BE2C (cell line): ENCODE measurements at regions not wholly inside any gene's neighbourhood (a gene's known extent, or its start where the extent isn't known, plus 50 kb on each side); places are given as distances from the start of the nearest gene placed in this dataset.

Experiments
- DNase-seq: peaks from one replicate; pipeline ENCODE4 v3.0.0-alpha.2; 2020
- H3K27me3 ChIP-seq: fragments of 250-450 bp; sonication (Bioruptor Pico); 2 replicates; pipeline ENCODE4 v1.5.1; 2020; ENCODE audit warnings: mild to moderate bottlenecking
- H3K36me3 ChIP-seq: fragments of 250-450 bp; sonication (Bioruptor Pico); 2 replicates; pipeline ENCODE4 v1.5.1; 2020; ENCODE audit warnings: mild to moderate bottlenecking
- H3K4me1 ChIP-seq: fragments of 250-450 bp; sonication (Bioruptor Pico); 2 replicates; pipeline ENCODE4 v1.5.1; 2020
- H3K4me3 ChIP-seq: 2 replicates; pipeline ENCODE4 v1.5.1; 2011; ENCODE audit warnings: low read depth, low read length
- H3K9me3 ChIP-seq: fragments of 250-450 bp; sonication (Bioruptor Pico); 2 replicates; pipeline ENCODE4 v1.5.1; 2020
- CTCF ChIP-seq: IDR thresholded peaks from 2 replicates; pipeline ENCODE4 v1.5.1; 2012; ENCODE audit warnings: mild to moderate bottlenecking, low read depth, low read length

- H3K36me3 ChIP-seq, result no peaks in the 10 kb centered on the region
- peaks cover 2% of the 10 kb centered on the region for H3K9me3 ChIP-seq
- H3K4me3 ChIP-seq, result no peak overlapping the region
- no peak for TF ChIP-seq CTCF
- no peaks in the 10 kb centered on the region for H3K27me3 ChIP-seq
- no peak for DNase-seq
- no peaks in the 10 kb centered on the region for H3K4me1 ChIP-seq
Observed at GRCh38 chr5:4018007-4018406, 422.4 kb downstream of the IRX1 start.

- Histone ChIP-seq H3K36me3 (no peaks in the 10 kb centered on the region), H3K4me3 (no peak overlapping the region), H3K9me3 (peaks cover 2% of the 10 kb centered on the region), H3K4me1 (no peaks in the 10 kb centered on the region), H3K27me3 (no peaks in the 10 kb centered on the region)
- no peak for DNase-seq
- TF ChIP-seq CTCF, result no peak
Observed at GRCh38 chr5:4019009-4019769, 423.6 kb downstream of the IRX1 start.

- H3K9me3 ChIP-seq, result peaks cover 2% of the 10 kb centered on the region
- TF ChIP-seq CTCF, result no peak
- H3K36me3 ChIP-seq, result no peaks in the 10 kb centered on the region
- DNase-seq, result no peak
- no peaks in the 10 kb centered on the region for H3K4me1 ChIP-seq
- no peaks in the 10 kb centered on the region for H3K27me3 ChIP-seq
- H3K4me3 ChIP-seq, result no peak overlapping the region
Observed at GRCh38 chr5:4019841-4020240, 424.2 kb downstream of the IRX1 start.

GRCh38 chr5:4020400-4020799, 424.8 kb downstream of the IRX1 start:
- no peak for TF ChIP-seq CTCF
- H3K9me3 ChIP-seq, result peaks cover 2% of the 10 kb centered on the region
- H3K36me3 ChIP-seq, result no peaks in the 10 kb centered on the region
- DNase-seq, result no peak
- H3K4me1 ChIP-seq, result no peaks in the 10 kb centered on the region
- H3K27me3 ChIP-seq, result no peaks in the 10 kb centered on the region
- no peak overlapping the region for H3K4me3 ChIP-seq

- DNase-seq, result no peak
- no peak overlapping the region for H3K4me3 ChIP-seq
- no peak for TF ChIP-seq CTCF
- no peaks in the 10 kb centered on the region for H3K27me3 ChIP-seq
- H3K36me3 ChIP-seq, result no peaks in the 10 kb centered on the region
- H3K9me3 ChIP-seq, result no peaks in the 10 kb centered on the region; the same call in none of the 2 replicates
- H3K4me1 ChIP-seq, result no peaks in the 10 kb centered on the region
Observed at GRCh38 chr5:4022056-4022670, 426.5 kb downstream of the IRX1 start.

GRCh38 chr5:4023091-4023752, 427.6 kb downstream of the IRX1 start:
- Histone ChIP-seq H3K27me3 (no peaks in the 10 kb centered on the region), H3K9me3 (no peaks in the 10 kb centered on the region; the same call in none of the 2 replicates), H3K4me3 (no peak overlapping the region), H3K4me1 (no peaks in the 10 kb centered on the region), H3K36me3 (no peaks in the 10 kb centered on the region)
- no peak for TF ChIP-seq CTCF
- no peak for DNase-seq
